ENCODE measurements at regions not wholly inside any gene's neighbourhood (a gene's known extent, or its start where the extent isn't known, plus 50 kb on each side); places are given as distances from the start of the nearest gene placed in this dataset.

- no peak for DNase-seq (ENCODE audit: extremely low read depth, low read depth)
- H3K4me3 ChIP-seq (replicated peaks; ENCODE audit: low read depth, low read length), result no peak overlapping the region
- TF ChIP-seq CTCF (IDR thresholded peaks at IDR 0.05; ENCODE audit: low read depth, low read length, missing control alignments), result no peak
Observed at GRCh38 chr17:14459955-14460354, 159.1 kb downstream of the HS3ST3B1 start.

- no peak overlapping the region for H3K4me3 ChIP-seq (replicated peaks; ENCODE audit: low read depth, low read length)
- TF ChIP-seq CTCF (IDR thresholded peaks at IDR 0.05; ENCODE audit: low read depth, low read length, missing control alignments), result no peak
- DNase-seq (ENCODE audit: extremely low read depth, low read depth), result no peak
Observed at GRCh38 chr17:14458724-14459123, 157.8 kb downstream of the HS3ST3B1 start.

GRCh38 chr17:14454746-14455145, 153.9 kb downstream of the HS3ST3B1 start:
- no peak for DNase-seq (ENCODE audit: extremely low read depth, low read depth)
- TF ChIP-seq CTCF (IDR thresholded peaks at IDR 0.05; ENCODE audit: low read depth, low read length, missing control alignments), result no peak
- H3K4me3 ChIP-seq (replicated peaks; ENCODE audit: low read depth, low read length), result no peak overlapping the region

GRCh38 chr17:14452856-14453255, 152.0 kb downstream of the HS3ST3B1 start:
- H3K4me3 ChIP-seq (replicated peaks; ENCODE audit: low read depth, low read length), result no peak overlapping the region
- no peak for DNase-seq (ENCODE audit: extremely low read depth, low read depth)
- TF ChIP-seq CTCF (IDR thresholded peaks at IDR 0.05; ENCODE audit: low read depth, low read length, missing control alignments), result no peak

- H3K4me3 ChIP-seq (replicated peaks; ENCODE audit: low read depth, low read length), result no peak overlapping the region
- DNase-seq (ENCODE audit: extremely low read depth, low read depth), result no peak
- no peak for TF ChIP-seq CTCF (IDR thresholded peaks at IDR 0.05; ENCODE audit: low read depth, low read length, missing control alignments)
Observed at GRCh38 chr17:14451729-14452191, 150.9 kb downstream of the HS3ST3B1 start.

- DNase-seq (ENCODE audit: extremely low read depth, low read depth), result no peak
- TF ChIP-seq CTCF (IDR thresholded peaks at IDR 0.05; ENCODE audit: low read depth, low read length, missing control alignments), result no peak
- no peak overlapping the region for H3K4me3 ChIP-seq (replicated peaks; ENCODE audit: low read depth, low read length)
Observed at GRCh38 chr17:14448818-14449217, 147.9 kb downstream of the HS3ST3B1 start.

GRCh38 chr17:14446825-14447224, 145.9 kb downstream of the HS3ST3B1 start:
- no peak for TF ChIP-seq CTCF (IDR thresholded peaks at IDR 0.05; ENCODE audit: low read depth, low read length, missing control alignments)
- no peak for DNase-seq (ENCODE audit: extremely low read depth, low read depth)
- H3K4me3 ChIP-seq (replicated peaks; ENCODE audit: low read depth, low read length), result no peak overlapping the region
